ENCODE measurements at regions not wholly inside any gene's neighbourhood (a gene's known extent, or its start where the extent isn't known, plus 50 kb on each side); places are given as distances from the start of the nearest gene placed in this dataset.

- dilution Hi-C loops (cut with HindIII; ENCODE audit: low sequenced_read_pairs, unreplicated experiment) (no loop called here), in situ Hi-C loops (cut with MboI; ENCODE audit: low sequenced_read_pairs) (no loop called here), intact Hi-C loops (cut with micrococcal nuclease) (no loop called here)
- no peak overlapping the region for H3K4me2 ChIP-seq (ENCODE audit: low read depth, low read length)
- no peaks in the 10 kb centered on the region for H3K27me3 ChIP-seq (ENCODE audit: control insufficient read depth, insufficient read depth, low read length)
- no peak overlapping the region for H4K8ac ChIP-seq (ENCODE audit: low read depth in 2 of 2, low read length in 2 of 2)
- no peaks in the 10 kb centered on the region for H3K36me3 ChIP-seq (ENCODE audit: control insufficient read depth, insufficient read depth, low read length)
- no peaks in the 10 kb centered on the region for H4K20me1 ChIP-seq (ENCODE audit: insufficient read depth, low read length)
- WGBS, 2 experiments (ENCODE audit: extremely low coverage in 2 of 2, insufficient read length in 1 of 2) = 22% methylated on average over 1 of the region's 2 CpGs; no CpG with 5 or more reads in 1 of the 2 experiments
- no peak overlapping the region for H3K18ac ChIP-seq (ENCODE audit: low read depth, low read length)
- H3K79me1 ChIP-seq (ENCODE audit: low read depth in 1 of 2, low read length in 2 of 2) = no peaks in the 10 kb centered on the region
- H3K4me1 ChIP-seq (ENCODE audit: control insufficient read depth, insufficient read depth, low read length) = no peaks in the 10 kb centered on the region
- no peak for TF ChIP-seq RAD21 (IDR thresholded peaks at IDR 0.05; ENCODE audit: low read length)
- no peak for TF ChIP-seq CHD1 (IDR thresholded peaks at IDR 0.05; ENCODE audit: low read depth, low read length)
- TF ChIP-seq POLR2A (IDR thresholded peaks at IDR 0.05; ENCODE audit: low read depth, low read length) = no peak
- no peak for TF ChIP-seq CEBPB (IDR thresholded peaks at IDR 0.05; ENCODE audit: low read depth, low read length)
- TF ChIP-seq, protein P1, sequence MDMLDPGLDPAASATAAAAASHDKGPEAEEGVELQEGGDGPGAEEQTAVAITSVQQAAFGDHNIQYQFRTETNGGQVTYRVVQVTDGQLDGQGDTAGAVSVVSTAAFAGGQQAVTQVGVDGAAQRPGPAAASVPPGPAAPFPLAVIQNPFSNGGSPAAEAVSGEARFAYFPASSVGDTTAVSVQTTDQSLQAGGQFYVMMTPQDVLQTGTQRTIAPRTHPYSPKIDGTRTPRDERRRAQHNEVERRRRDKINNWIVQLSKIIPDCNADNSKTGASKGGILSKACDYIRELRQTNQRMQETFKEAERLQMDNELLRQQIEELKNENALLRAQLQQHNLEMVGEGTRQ (IDR thresholded peaks at IDR 0.05; ENCODE audit: low read depth, low read length) = no peak
- TF ChIP-seq BHLHE40 (IDR thresholded peaks at IDR 0.05; ENCODE audit: low read depth, low read length) = no peak
- no peak for TF ChIP-seq MAFK (IDR thresholded peaks at IDR 0.05; ENCODE audit: low read depth, low read length)
- TF ChIP-seq CTCF (conservative IDR thresholded peaks at IDR 0.05; ENCODE audit: low read depth, low read length) = no peak
- no peak for TF ChIP-seq SMC3 (IDR thresholded peaks at IDR 0.05; ENCODE audit: low read depth, low read length)
- TF ChIP-seq RCOR1 (IDR thresholded peaks at IDR 0.05; ENCODE audit: insufficient replicate concordance, low read length) = no peak
- H3K4me3 ChIP-seq (ENCODE audit: insufficient read depth, low read depth, low read length) = no peak overlapping the region
- H2BK20ac ChIP-seq (ENCODE audit: low read depth, low read length) = no peak overlapping the region
- no peak for ATAC-seq (ENCODE audit: low read depth)
- no peak overlapping the region for H3K27ac ChIP-seq (ENCODE audit: insufficient read depth, low read length)
- H3K56ac ChIP-seq (ENCODE audit: extremely low read depth, insufficient read depth, low read length) = no peak overlapping the region
- H4K5ac ChIP-seq (ENCODE audit: low read depth, low read length) = no peak overlapping the region
- H4K91ac ChIP-seq (ENCODE audit: insufficient read depth, low read depth, low read length) = no peak overlapping the region
- no peak overlapping the region for H2AK5ac ChIP-seq (ENCODE audit: low read depth, low read length)
- ChIA-PET CTCF (no interaction called here), POLR2A (ENCODE audit: unreplicated experiment) (no interaction called here)
- no peak overlapping the region for H2BK15ac ChIP-seq (ENCODE audit: low read depth, low read length)
- no peak overlapping the region for H3K4ac ChIP-seq (ENCODE audit: low read depth, low read length)
- H2BK5ac ChIP-seq (ENCODE audit: low read depth, low read length, poor library complexity, severe bottlenecking) = no peak overlapping the region
- no peaks in the 10 kb centered on the region for H3K9me1 ChIP-seq (ENCODE audit: insufficient read depth, low read length)
- H3K14ac ChIP-seq (replicated peaks; ENCODE audit: low read depth, low read length) = no peak overlapping the region
- no peak overlapping the region for H2AK9ac ChIP-seq (replicated peaks; ENCODE audit: low read depth, low read length, poor library complexity)
- no peak overlapping the region for H2AFZ ChIP-seq (replicated peaks; ENCODE audit: low read length, poor library complexity)
- no peak overlapping the region for H2BK120ac ChIP-seq (ENCODE audit: low read depth, low read length)
- no TSS peak for BruUV-seq (replicated peaks)
- peaks cover 22% of the 10 kb centered on the region for H3K9me3 ChIP-seq (ENCODE audit: control insufficient read depth, insufficient read depth, low read length)
- H3K23ac ChIP-seq (ENCODE audit: low read depth, low read length) = no peak overlapping the region
- DNase-seq = no peak
- no peak overlapping the region for H3K9ac ChIP-seq (ENCODE audit: low read depth, low read length)
These were observed 639.9 kb upstream of the PFKP start for GRCh38 chr10:2427412-2427811.
